GM19468 (cell line): ENCODE measurements at regions not wholly inside any gene's neighbourhood (a gene's known extent, or its start where the extent isn't known, plus 50 kb on each side); places are given as distances from the start of the nearest gene placed in this dataset.

Experiments used
- ATAC-seq: cut with Tn5 transposase; IDR thresholded peaks from one replicate; pipeline ENCODE4 v1.9.1; 2021; ENCODE audit warnings: mild to moderate bottlenecking, moderate library complexity, moderate number of reproducible peaks; ENCODE audit not compliant: unreplicated experiment; ENCODE audit errors: extremely low read depth

DNA sequence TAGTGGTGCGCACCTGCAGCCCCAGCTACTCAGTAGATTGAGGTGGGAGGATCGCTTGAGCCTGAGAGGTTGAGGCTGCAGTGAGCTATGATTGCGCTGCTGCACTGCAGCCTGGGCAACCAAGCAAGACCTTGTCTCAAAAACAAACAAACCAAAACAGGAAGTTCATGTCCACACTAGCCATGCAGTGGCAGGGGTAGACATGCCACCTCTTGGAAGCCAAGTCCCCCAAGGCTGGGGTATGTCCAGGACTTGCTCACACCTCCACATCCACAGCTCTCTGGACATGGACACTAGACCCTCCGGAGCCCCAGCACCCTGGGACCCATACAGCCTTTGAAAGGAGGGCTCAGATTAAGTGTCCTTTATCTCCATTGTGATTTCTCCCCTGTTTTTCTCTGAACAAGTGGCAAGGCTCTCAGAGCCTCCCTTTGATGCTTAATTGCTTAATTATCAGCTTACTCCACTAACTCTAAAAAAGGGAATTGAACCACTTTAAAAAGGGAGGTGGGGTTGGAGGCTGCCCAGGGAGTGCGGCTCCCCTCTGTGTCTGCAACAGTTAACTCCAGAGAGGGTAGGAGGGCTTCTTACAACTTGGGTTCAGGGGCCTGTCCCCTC lies 424.6 kb upstream of the C16orf82 start:
- no peak for ATAC-seq

DNA sequence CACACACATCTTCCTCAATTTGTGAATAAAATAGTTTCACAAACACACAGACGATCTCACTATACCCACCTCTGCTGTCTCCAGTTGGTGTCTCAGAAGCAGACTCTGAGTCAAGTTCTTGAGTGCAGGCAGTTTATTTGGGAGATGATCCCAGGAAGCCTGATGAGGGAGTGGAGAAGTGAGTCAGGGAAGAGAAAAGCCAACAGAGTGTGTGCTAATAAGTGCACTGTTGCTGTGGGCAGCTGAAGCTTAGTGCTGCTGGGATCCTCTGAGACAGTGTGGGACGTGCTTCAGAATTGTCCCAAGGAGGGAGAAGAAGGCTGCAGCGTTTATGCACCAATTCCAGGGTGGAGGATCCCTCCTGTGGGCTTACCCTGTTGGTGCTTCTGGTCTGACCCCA lies 423.2 kb upstream of the C16orf82 start:
- ATAC-seq = no peak

- ATAC-seq = no peak
Observed at GRCh38 chr16:26644912-26645543, 421.7 kb upstream of the C16orf82 start.

- no peak for ATAC-seq
Observed at GRCh38 chr16:26645614-26646013, 421.1 kb upstream of the C16orf82 start.

GRCh38 chr16:26647870-26648269 lies 418.9 kb upstream of the C16orf82 start:
- ATAC-seq = no peak

GRCh38 chr16:26648851-26649250 lies 417.9 kb upstream of the C16orf82 start:
- ATAC-seq = no peak

DNA sequence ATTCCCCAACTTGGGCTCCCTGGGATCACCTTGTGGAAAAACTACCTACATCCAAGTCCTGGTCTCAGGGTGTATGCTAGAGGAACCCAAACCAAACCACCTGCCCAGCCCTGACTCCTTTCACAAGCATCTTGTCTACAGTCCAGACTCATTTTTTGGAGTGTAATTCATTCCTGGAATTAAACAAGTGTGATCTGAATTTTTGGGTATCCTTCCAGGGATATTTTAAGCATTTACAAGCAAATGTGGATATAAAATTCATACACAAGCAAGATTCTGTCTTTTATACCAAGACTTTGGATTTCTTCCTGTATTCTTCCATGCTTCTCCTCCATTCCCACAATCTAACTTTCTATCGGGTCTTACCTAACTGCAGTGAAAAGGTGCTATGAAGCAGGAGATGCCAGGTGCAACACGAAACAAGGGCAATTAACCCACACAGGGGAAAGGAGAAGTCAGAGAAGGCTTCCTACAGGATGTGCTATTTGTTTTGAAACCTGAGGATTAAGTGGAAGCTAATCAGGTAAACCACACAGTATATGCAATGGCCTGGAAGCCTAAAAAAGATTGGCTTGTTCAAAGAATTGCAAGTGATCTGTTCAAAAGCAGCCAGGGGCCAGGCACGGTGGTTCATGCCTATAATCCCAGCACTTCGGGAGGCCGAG lies 417.2 kb upstream of the C16orf82 start:
- ATAC-seq = no peak

DNA sequence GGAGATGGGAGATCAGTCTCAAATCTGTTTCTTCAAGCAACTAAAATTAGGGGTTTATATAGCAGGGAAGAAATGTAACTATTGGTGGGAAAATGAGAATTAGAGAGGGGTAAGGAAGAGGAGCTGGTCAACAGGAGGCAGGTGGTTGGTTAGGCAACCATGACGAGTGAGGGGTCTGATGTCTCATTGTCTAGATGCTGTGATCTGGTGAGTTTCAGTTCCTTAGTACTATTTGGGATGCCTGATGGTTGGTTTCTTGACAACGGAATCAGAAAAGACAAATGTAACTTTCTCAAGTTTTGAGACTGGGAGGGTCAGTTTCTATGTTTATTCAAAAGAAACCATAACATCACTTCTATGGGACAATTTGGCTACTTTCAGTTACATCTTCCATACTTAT lies 415.3 kb upstream of the C16orf82 start:
- no peak for ATAC-seq

GRCh38 chr16:26651884-26652283 lies 414.8 kb upstream of the C16orf82 start:
- ATAC-seq = no peak

- no peak for ATAC-seq
Observed at GRCh38 chr16:26658486-26658885, 408.2 kb upstream of the C16orf82 start.

DNA sequence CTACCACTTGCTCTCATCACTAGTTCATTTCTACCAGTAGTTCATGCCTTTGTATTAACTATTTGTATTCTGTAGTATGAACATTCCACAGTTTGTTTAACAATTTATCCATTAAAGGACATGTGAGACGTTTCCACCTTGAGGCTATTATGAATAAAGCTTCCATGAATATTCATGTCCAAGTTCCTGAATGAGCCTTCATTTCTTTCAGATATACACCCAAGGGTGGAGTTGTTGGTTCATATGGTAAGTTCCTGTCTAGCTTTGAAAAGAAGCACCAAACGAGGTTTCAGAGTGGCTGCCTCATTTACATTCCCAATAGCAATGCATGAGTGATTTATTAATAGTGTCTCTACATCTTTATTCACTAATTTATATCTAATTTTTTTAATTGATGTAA lies 407.8 kb upstream of the C16orf82 start:
- no peak for ATAC-seq

DNA sequence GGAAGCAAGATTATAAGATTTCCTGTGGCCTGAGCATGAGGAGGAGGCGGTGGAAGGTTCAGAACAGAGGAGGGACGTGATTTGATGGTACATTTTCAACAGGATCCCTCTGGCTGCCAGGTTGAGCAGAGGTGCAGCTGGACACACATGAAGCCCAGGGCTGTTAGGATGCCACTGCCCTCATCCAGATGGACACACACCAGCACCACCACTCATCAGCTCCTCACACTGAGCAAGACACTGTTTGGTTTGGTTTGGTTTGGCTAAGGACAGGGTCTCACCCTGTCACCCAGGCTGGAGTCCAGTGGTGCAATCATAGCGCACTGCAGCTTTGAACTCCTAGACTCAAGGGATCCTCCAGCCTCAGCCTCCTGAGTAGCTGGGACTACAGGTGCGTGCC lies 402.6 kb upstream of the C16orf82 start:
- ATAC-seq = no peak

DNA sequence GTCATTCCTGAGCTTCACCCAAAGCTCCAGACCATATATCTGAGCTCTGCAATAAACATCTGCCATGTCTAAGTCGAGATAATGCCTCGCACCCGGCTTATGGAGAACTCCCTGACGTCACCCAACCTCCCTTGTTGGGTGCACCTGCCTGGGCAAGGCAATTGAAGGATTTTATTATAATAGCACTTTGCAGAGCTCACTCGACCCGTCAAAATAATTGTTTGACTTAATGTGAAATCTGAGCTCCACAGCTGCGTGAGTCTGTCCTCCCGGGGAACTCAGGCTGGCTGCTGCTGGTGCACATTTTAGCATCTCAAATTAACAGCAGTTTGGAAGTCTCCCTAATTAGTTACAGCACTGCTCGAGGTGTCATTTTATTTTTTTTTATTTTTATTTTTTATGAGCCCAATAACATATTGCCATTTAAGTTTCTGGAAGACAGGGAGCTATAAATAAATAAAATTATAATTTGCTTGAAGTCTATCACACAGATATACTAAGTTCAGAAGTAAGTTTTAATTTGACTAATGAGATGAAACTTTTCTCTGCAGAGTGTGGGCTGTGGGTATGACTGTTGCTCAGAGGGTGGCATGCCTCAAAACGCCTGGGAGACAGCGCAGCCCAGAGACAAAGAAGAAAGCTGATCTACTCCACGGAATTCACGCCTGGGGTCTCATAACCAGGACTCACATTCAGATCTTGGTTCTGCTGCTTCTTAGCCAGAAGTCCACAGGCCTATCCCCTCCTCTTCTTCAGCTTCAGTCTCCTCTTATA lies 401.4 kb upstream of the C16orf82 start:
- ATAC-seq = no peak

- no peak for ATAC-seq
Observed at GRCh38 chr16:26666486-26666885, 400.2 kb upstream of the C16orf82 start.

- no peak for ATAC-seq
Observed at GRCh38 chr16:26667307-26667706, 399.4 kb upstream of the C16orf82 start.

GRCh38 chr16:26668026-26668425 lies 398.7 kb upstream of the C16orf82 start:
- no peak for ATAC-seq

DNA sequence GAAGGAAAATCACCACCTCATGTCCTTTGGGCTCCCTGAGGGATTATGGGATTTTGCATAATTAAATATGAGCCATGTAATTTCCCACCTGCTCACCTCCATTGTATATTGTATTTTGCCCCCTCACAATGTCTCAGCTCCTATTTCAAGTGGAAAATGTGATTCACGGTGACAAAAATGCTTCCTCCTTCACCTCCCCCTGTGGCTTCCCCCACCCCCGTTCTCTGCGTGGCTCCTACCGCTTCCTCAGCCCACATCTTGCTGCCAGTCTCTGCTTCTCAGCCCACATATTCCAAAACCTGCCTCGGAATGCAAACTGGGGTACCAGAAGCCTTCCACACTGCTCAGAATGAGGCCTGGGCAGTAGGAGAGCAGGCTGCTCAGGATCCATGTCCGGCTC lies 394.5 kb upstream of the C16orf82 start:
- ATAC-seq = no peak

DNA sequence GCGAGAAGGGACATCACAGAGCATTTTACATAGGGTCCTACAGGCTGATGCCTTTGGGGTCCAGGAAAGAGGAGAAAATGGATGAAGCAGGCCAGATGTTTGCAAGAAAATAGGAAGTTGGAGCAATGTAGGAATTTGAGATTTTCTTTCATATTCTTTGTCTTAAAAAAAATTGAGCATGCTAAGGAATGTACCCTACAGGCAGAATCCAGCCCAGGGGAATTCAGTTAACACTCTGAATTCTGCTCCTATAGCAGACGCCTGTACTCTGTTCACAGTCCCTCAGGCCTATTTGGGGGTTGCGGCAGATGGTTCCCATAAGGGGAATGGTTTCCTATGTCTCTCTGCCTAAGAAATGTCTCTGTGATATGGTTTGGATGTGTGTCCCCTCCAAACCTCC lies 393.7 kb upstream of the C16orf82 start:
- no peak for ATAC-seq

DNA sequence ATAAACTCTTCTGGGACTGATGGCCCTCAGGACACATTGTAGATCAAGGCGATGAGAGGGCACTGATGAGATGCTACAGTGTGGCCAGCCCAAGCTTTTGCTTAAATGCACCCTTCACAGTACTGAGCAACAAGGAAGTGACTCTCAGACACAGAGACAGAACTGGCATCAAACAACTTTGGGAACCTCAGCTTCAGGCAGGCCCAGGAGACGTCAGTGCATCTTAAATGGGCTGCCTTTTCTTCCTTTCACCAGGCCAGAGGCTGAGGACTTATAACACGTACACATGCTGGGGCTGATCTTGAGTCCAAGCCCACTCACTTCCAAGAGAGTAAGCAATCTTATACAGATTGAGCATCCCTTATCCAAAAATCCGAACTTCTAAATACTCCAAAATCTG lies 386.1 kb upstream of the C16orf82 start:
- no peak for ATAC-seq

DNA sequence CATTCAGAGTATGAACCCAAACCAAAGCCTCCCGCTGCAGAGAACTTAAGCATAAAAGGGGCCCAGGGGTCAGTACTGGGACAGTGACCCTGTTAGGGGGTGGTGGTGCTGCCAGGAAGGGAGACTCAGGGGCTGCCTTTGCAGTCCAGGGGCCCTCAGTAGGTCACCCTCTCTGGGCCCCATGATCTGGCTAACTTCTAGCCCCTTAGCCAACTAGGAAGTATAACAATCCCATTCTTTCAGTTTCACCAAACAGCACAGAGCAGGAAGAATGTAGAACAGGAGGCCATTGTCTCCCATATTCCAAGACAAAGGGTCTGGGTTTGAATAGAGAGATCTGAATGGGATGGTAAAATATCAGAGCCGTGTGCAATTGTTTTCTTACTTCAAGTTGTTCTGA lies 378.6 kb upstream of the C16orf82 start:
- no peak for ATAC-seq

DNA sequence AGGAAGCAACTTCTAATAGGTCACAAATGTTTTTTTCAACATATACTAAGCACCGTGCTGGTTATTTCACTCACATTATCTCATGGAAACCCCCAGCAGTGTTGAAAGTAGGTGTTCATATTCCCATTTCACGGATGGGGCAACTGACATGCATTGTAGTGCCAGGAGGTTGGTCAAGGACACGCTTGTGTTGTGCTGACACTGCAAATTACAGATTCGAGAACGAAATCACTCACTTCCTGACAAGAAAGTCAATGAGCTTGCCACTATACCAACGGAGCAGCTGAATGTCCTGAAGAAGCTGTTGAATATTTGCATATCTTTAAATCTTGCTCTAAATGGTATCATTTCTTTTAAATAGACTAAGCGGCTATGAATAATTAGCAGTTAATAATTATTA lies 378.0 kb upstream of the C16orf82 start:
- ATAC-seq = no peak
